HG03571 (cell line): ENCODE measurements at regions not wholly inside any gene's neighbourhood (a gene's known extent, or its start where the extent isn't known, plus 50 kb on each side); places are given as distances from the start of the nearest gene placed in this dataset.

Source experiments
- ATAC-seq: cut with Tn5 transposase; IDR thresholded peaks from one replicate; pipeline ENCODE4 v1.9.1; 2021; ENCODE audit not compliant: unreplicated experiment

DNA sequence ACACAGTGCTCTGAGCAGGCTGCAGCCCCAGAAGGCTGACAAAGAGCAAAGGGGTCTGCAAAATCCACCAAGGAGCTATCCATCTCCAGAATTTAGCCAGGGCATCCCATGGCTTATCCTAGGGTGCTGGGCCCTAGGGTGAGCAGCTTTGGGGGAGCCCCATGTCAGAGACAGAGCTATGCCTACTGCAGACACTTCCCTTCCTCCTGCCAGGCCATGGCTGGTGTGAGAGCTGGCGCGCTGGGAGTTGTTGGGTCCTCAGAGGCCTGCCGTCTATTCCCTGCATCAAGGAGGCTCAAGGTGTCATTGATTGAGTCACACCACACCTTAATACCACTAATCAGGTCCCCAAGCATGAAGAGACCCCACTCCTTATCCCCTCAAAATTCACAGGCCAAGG, 85.3 kb upstream of the TP53I11 start:
- no peak for ATAC-seq

- ATAC-seq = no peak
Measured at GRCh38 chr11:45036733-45037132, 86.0 kb upstream of the TP53I11 start.

- ATAC-seq = no peak
Measured at GRCh38 chr11:45037434-45038005, 86.8 kb upstream of the TP53I11 start.

- no peak for ATAC-seq
Measured at GRCh38 chr11:45038923-45039322, 88.2 kb upstream of the TP53I11 start.

GRCh38 chr11:45041596-45041995, 90.9 kb upstream of the TP53I11 start:
- ATAC-seq = no peak

DNA sequence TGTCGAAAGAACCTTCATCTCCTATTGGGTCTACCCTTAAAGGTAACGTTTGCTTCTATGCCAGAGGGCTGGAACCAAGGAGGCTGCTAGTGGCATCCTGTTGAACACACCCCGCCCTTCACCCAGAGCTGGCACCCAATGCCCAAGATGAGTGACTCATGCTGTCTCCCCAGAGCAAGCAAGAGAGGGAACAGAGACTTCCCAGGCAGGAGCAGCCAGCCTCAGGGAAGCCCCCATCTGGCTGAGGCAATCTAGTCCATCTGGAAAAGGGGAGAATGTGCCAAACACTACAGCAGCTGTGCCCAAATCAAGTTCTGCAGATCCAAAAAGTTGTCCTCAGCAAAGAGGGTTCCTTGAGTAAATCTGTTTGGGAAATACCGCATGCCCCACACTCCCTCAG, 91.9 kb upstream of the TP53I11 start:
- no peak for ATAC-seq

- no peak for ATAC-seq
Measured at GRCh38 chr11:45043755-45044475, 93.2 kb upstream of the TP53I11 start.

GRCh38 chr11:45045683-45046471, 95.2 kb upstream of the TP53I11 start:
- ATAC-seq = no peak

GRCh38 chr11:45048313-45048841, 97.7 kb upstream of the TP53I11 start:
- ATAC-seq = no peak

DNA sequence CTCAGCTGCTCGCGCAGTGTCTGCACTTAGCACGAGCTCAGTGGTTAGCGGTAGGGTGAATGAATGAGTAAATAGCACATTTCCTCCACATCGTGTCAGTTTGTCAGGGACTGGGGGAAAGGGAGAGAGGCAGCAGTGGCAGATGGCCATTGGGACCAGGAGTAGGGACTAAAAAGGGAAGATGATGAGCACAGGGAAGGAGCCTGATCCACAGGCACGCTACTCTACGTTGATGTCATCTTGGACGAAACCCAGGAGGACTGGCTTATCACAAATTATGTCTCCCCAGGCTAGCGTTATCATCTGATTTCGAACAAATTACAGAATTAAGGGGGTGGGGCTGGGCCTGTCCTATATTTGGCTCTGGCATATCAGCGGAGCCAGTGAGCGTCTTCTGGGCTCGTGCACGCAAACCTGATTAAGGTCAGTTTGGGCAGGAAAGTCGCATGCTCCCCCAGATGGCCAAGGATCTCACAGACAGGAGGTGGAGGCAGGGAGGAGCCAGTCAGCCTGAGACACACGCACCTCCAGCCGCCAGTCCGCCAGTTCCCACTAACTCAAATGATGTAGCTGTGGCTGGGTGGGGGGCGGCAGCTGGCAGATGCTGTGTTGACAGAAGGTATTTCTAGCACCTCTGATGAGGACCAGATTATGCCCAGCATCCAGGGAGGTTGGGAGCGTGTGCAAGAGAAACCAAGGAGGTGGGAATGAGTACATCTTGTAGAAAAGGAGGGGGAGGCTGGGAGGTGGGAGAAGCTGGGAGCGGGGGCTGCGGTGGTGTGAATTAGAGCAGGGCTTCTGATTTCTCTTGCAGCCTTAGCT, 97.4 kb upstream of the PRDM11 start:
- ATAC-seq = no peak

DNA sequence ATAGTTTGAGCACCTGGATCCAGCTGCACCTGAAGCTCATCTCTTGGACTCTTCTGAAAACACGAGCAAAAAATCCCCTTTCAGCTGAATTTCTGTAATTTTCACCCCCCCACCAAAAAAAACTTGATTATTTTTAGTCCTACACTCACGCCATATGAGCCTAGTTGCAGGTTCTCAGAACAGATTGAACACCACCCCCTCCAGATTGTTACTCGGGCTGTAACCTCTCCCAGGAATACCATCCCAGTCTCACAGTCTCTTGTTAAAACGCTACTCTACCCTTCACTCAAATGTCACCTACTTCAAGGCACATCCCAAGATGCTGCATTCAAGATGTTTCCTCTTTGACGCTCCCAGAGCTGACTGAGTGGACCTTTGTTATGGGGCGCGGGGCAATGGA, 96.3 kb upstream of the PRDM11 start:
- ATAC-seq = no peak

DNA sequence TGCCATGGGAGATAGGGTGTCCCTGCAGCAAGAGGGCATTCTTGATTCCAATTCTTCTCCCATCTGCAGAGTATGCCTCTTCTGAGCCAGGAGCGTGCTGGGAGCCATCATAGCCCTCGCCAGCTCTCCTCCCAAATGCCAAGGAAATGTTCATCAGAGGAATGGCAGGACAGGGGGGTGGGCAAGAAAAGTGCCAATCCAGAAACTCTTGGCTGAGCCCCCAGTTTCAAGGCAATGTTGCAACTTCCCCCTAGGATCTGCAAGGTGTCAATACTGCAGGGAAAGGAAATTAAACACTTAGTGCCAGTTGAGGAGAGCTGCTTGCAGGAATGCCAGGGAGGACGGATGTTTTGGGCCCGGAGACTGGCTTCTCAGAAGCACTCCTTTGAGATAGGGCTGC, 94.8 kb upstream of the PRDM11 start:
- no peak for ATAC-seq

DNA sequence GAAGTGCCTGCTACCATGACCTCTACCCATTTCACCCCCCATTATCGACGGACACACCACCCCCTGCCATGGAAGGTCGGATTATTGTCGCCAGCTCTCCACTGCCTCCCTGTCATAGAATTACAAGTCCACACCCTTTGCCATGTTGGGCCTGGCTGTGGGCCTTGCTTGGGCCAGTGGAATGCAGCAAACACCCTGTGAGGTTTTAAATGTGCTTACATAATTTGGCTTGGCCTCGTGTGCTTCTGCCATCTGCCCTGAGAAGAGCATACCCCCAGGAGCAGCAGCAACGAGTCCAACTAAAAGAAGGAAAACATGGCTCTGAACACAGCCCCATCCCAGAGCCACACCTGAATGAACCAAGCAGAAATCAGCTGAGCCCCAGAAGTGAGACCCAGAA, 94.1 kb upstream of the PRDM11 start:
- no peak for ATAC-seq

- no peak for ATAC-seq
Measured at GRCh38 chr11:45053736-45054446, 92.5 kb upstream of the PRDM11 start.

GRCh38 chr11:45054956-45055355, 91.5 kb upstream of the PRDM11 start:
- no peak for ATAC-seq

- no peak for ATAC-seq
Measured at GRCh38 chr11:45056529-45056928, 89.9 kb upstream of the PRDM11 start.

GRCh38 chr11:45057938-45058646, 88.3 kb upstream of the PRDM11 start:
- no peak for ATAC-seq

DNA sequence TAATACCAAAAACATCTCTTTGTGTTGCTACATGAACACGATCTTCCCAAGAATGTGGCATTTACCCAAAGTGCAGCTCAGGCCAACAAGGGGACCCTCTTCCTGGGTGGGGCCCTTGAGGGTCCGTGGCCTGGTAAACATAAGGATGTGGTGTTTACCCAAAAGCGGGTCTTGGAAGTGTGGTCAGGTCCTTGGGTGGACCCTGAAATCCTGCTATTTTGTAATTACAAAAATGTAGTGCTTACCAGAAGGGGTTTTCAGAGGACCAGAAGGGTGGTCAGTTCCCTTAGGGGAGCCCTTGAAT, 87.8 kb upstream of the PRDM11 start:
- no peak for ATAC-seq

DNA sequence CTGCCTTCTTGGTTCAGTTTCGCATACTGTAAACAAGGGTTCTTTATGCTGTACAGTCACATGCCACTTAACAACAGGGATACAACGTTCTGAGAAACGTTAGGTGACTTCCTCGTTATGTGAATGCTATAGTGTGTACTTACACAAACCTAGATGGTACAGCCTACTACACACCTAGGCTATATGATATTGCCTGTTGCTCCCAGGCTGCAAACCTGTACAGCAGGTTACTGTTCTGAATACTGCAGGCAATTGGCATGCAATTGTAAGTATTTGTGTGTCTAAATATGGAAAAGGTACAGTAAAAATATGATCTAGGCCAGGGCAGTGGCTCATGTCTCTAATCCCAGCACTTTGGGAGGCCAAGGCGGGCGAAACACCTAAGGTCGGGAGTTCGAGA, 85.7 kb upstream of the PRDM11 start:
- ATAC-seq = no peak

GRCh38 chr11:45061641-45062040, 84.8 kb upstream of the PRDM11 start:
- no peak for ATAC-seq
